EH (cell line): ENCODE measurements at regions not wholly inside any gene's neighbourhood (a gene's known extent, or its start where the extent isn't known, plus 50 kb on each side); places are given as distances from the start of the nearest gene placed in this dataset.
"Not testable (repeated sequence)": the region's sequence is repeated elsewhere in the genome, so short reads cannot be mapped to it uniquely, and the experiment has no call there.

Experiments used
- DNase-seq: peaks from one replicate; pipeline ENCODE4 v3.0.0-alpha.2; 2015; ENCODE audit warnings: low read depth

DNA sequence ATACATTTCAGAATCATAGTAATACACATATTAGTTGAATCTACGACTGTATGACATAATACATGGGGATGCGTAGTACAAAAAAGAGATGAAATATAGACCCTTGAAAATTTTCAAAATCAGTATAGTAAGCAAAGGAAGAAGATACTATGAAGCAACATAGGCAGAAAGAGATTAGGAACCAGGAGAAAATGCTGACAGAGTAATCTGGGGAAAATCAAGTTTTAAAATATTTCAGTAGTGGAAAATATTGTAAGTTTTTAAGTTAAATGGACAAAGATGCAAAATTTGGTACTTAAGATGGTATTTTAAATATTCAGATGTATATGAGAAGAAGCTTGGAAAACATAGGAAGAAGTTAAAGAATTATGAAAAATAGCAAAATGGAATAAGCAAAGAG is 915.6 kb upstream of the LRFN5 start:
- DNase-seq = no peak

DNA sequence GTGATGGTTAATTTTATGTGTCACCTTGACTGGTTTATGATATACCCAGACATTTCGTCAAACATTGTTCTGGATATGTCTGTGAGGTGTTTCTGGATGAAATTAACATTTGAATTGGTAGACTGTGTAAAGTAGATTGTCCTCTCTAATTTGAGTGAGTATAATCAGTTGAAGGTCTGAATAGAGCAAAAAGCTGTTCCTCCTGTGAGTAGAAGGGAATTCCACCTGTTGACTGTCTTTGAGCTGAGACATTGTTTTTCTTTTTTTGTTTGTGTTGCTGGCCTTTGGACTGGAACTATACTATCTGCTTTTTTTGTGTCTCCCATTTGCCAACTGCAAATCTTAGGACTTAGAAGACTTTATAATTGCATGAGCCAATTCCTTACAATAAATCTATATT is 920.9 kb upstream of the LRFN5 start:
- DNase-seq = no peak

DNA sequence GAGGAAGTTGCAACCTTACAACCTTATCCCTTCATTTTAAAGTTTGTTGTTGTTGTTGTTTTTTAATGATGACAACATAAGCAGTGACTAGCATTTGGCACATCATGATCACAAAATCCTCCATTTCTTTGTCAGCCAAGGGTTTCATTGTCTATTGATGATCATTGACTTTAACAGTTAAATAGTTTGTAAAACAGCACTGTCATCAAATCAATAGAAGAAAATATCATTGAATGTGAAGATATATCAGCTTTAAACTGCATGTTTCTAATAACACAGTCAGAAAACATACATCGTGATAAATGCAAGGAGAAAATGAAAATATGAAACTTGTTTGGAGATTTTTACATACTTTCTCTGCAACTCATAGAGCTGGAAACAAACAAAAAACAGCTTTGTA is 922.3 kb upstream of the LRFN5 start:
- DNase-seq = no peak

- no peak for DNase-seq
Observed at GRCh38 chr14:40682131-40682913, 924.4 kb upstream of the LRFN5 start.

DNA sequence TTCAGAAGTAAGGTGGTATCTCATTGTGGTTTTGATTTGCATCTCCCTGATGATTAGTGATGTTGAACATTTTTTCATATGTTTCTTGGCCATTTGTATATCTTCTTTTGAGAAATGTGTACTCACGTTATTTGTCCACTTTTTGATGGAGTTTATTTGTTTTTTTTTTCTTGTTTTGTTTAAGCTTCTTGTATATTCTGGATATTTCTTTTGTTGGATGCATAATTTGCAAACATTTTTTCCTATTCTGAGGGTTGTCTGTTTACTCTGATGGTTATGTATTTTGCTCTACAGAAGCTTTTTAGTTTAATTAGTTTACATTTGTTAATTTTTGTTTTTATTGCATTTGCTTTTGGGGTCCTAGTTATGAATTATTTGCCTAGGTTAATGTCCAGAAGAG is 927.4 kb upstream of the LRFN5 start:
- no peak for DNase-seq

DNA sequence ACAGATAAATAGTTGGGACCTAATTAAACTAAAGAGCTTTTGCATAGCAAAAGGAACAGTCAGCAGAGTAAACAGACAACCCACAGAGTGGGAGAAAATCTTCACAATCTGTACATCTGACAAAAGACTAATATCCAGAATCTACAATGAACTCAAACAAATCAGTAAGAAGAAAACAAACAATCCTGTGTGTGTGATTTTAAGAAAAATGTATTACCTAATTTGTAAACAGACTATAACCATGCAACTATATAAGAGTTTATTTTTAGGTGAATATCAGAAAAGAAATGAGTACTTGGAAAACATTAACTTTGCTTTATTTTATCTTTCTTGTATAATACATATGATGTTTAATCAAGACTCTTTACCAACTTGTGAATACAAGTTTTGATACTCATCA is 929.5 kb upstream of the LRFN5 start:
- DNase-seq = not testable (repeated sequence)

- no peak for DNase-seq
Observed at GRCh38 chr14:40674502-40674901, 932.2 kb upstream of the LRFN5 start.

DNA sequence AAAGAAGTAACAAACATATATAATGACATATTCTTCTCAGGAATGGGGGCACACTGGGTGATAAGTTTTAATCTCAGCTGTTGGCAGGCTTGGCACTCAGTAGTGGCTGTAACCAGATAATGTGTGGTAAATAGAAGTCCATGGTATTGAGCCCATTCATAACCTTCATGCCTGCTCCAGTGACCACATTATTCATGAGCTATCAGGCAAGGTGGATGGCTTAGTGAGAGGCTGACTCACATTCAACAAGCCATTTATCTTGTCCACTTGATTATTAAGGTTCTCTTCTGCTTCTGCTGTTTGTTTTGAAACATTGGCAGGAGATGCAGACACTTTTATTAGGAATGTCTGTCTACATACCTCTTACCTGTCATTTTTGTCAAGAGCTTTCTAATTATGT is 950.4 kb upstream of the LRFN5 start:
- DNase-seq = no peak

GRCh38 chr14:40652089-40652691 is 954.5 kb upstream of the LRFN5 start:
- DNase-seq = no peak

DNA sequence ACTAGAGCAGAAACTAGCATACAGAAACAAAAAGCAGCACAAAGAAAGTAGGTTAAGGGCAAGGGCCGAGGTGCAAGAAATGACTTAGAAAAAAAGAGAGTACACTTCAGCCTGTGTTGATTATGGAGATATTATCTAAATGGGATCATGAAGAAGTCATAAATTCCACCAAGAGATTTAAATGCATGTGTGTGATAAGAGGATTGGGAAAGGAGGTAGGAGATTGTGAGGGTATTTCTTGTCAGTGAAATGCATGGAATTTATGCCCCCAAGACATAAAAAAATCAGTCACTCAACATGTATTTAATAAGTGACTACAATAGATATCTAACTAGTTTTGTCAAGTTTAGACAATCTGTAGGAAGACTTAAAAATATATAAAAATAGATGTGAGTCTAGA is 976.2 kb upstream of the LRFN5 start:
- no peak for DNase-seq

GRCh38 chr14:40629551-40630137 is 977.0 kb upstream of the LRFN5 start:
- not testable (repeated sequence) for DNase-seq

- no peak for DNase-seq
Observed at GRCh38 chr14:40629144-40629543, 977.5 kb upstream of the LRFN5 start.

GRCh38 chr14:40623643-40624042 is 983.0 kb upstream of the LRFN5 start:
- DNase-seq = no peak

DNA sequence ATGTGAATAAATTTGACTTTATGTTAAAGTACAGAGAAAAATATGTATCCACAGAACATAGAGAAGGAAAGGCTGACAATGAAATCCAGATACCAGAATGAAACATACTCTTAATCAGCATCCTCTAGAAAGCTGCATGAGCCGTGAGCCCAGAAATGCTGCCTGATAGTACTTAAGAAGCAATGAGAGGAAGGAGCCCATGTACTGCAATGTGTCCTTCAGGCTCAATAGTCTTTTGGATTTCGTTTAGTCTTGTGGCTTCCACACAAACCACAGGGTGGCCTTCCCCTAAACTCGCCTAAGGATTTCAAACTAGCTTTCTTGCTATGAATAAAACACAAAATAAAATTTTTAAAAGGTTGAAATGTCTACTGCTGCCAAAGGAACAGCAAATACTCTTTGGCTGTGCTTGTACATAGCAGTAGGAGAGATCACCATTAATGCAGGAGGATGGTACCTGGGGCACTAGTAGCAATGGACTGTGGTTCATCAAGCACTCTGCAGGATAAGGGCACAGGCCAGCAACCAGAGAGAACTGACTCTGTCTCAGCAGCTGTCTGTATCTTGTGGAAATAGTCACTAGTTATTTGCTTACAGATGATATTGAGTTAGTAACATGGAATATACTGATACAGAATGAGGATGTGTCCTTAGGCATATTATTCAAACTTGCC is 988.3 kb upstream of the LRFN5 start:
- no peak for DNase-seq

DNA sequence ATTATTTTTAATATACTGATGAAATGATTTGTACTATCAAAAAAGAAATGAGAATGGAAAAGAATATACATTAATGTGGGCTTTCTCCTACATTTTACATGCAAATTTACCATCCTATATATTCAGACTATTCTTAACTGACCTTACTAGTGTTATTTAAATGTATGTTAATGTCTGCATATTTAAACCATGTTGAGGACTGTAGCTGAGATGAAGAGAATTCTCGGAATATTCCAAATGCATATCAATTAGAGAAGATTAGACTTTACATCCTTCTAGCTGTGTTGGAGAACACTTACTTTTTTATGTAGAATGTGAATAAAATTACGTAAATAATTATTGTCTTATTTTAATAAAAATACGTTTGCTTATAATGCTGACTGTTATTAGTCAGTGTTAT is 990.1 kb upstream of the LRFN5 start:
- no peak for DNase-seq

DNA sequence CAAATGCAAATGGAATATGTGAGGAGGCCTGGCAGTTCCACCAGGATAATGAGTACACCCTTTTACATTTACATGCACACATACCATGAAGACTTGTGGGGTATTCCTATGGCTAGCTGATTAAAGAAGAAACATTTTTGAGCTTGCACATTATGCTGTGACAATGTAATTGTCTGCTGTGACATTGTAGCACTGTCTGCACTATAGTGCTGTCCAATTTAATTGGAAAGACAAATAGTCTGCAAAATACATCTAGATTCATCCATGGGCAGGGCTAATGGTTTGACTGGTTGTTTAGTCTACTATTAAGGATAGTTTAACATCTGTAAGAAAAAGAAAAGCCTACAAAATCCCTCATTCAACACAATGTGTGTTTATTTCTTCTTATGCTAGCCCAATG is 1005.6 kb upstream of the LRFN5 start:
- no peak for DNase-seq

DNA sequence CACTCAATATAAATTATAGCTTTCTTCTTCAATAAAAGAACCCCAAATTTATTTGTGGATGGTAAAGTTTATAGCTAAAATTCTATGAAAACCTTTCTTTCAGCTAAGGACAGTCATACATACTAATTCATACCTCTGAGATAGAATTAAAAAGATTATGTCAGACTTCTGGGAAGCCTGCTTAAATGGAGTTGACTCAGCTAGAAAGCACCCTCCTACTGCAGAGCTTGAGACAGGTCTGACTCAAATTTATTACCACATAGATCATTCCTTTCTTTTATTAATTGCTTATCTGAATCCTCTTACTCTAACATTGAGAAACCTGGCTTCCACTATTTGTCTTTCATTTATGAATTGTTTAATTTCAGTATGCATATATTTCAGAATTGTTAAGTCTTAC is 1007.0 kb upstream of the LRFN5 start:
- DNase-seq = no peak

DNA sequence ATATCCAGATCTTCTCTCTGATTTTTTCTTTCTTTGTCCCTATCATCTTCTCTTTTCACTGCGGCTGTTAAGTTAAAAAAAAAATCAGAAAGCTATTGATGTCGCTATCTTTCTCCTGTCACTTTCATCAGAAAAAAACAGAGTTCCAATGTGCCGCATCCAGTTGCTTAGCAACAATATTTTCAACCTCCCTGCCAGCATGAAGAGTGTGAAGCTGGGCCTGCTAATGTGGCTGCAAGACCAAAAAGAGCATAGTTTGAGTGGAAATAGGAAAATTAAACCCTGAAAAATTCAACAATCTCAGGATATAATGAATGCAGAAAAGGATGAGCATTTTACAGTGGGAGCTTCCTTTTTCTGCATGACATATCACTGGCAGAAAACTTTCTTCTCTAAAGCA is 1025.4 kb upstream of the LRFN5 start:
- DNase-seq = no peak

- DNase-seq = no peak
Observed at GRCh38 chr14:40576880-40577478, 1029.7 kb upstream of the LRFN5 start.

DNA sequence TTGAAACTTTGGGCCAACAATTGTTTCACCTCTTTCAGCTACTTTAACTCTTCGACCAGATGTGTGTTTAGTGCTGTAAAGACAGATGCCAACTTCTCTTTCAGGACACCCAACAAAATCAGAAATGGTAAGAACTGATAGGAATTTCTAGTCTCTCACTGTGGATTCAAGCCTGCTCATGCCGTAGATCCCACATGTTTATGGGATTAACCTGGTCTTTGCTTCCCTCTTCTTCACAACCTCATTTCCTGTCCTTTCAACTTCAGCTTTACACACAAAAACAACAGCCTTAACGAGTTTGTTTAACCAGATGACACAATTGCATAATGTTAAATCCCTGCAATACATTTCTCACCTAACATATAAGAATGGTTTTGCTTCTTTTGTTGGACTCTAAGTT is 1031.9 kb upstream of the LRFN5 start:
- DNase-seq = no peak

DNA sequence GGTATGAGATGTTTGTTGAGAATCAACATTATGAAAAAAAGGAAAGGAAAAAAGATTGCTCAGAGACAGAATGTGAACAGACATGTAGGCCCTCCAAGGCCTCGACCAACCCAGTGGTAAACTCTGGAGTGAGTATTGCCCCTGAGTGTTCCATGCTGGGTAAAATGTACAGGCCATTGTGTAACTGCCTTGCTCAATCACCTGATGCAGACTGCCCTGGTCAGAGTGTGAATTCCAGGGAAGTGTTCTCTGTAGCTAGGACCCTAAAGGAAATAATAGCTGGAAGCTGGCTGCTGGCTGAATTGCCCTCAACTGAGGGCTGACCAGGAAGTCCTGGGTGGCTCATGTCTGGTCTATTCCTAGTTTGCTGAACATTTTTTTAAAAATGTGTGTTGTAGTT is 1081.4 kb upstream of the LRFN5 start:
- DNase-seq = no peak

- DNase-seq = no peak
Observed at GRCh38 chr14:40523123-40523522, 1083.6 kb upstream of the LRFN5 start.

DNA sequence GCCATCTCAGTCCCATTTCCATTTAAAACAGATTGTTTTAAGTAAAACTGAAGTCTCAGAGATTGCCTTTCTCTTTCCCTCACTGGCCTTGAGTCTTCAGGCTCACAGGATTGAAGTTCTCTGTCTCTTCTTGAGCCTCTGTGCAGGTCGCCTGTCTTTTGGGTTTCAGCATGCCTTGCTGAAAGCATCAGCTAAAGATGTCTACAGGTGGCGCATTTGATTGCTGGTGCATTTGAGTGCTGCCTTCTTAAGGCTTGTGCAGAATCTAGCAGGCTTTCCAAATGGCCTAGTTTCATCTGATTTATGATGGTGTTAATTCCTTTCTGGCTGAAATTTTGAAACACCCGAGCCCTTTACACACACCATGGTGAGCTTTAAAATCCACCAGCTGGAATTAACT is 1062.2 kb upstream of the FBXO33 start:
- no peak for DNase-seq
